GM21576 (cell line): ENCODE measurements at regions not wholly inside any gene's neighbourhood (a gene's known extent, or its start where the extent isn't known, plus 50 kb on each side); places are given as distances from the start of the nearest gene placed in this dataset.

Experiments used
- ATAC-seq: cut with Tn5 transposase; IDR thresholded peaks from one replicate; pipeline ENCODE4 v1.9.1; 2021; ENCODE audit warnings: mild to moderate bottlenecking, moderate library complexity; ENCODE audit not compliant: unreplicated experiment

DNA sequence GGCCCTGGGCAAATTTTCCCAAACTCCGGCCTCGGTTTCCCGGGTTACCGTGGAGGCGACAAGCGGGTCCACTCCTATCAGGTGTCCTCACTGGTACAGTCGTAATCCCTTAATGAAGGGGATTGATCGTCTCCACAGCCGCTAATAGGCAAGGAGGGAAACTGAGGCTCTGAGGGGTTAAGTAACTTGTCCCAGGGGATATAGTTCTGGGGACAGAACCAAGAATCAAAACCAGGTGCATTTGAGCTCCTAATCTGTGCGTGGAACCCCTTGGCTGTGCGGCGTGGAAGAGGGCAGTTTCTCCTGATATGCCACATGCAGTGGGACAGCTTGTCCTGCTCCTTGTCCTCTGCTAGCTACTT lies 157.2 kb downstream of the CYRIA start:
- ATAC-seq = no peak

DNA sequence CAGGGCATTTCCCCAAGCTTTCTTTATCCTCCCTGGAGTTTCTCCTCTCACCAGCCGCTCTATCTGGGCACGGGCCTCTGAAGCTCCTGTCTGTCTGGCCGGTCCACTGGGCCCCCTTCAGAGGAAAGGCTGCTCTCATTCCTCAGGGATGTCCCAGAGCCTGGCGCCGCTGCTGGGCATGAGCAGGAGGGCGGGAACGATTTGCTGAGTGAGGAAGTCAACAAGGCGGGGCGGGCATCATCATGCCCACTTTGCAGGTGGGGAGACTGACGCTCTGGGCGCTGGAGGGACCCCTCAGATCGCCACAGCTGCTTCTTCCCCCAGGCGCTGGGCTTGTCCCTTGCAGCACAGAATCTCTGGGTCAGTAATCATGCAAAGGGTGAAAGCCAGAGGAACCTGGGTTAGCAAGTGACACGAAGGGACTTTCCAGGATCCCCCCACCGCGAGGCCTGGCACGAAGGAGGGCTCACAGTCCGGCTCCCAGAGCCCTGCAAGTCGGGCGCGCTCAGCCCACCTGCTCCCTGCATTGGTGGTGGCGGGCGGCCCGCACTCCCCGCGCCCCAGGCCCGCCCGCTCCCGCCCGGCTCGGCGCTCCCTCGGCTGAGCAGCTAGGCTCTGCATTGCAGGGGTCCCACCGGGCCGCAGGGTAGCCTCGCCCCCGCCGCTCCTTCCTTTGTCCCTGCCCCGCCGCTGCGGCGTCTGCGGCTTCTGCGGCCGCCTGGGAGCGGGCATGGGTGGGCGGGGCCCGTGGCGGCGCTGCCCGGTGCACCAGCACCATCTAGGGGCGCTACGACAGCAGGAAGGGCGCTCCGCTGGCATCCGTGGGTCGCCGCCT lies 157.8 kb downstream of the CYRIA start:
- ATAC-seq = no peak

GRCh38 chr2:16506366-16506765 lies 159.3 kb downstream of the CYRIA start:
- no peak for ATAC-seq

GRCh38 chr2:16496426-16497388 lies 168.9 kb downstream of the CYRIA start:
- ATAC-seq = no peak

- no peak for ATAC-seq
These were observed 170.0 kb downstream of the CYRIA start for GRCh38 chr2:16495509-16496208.

DNA sequence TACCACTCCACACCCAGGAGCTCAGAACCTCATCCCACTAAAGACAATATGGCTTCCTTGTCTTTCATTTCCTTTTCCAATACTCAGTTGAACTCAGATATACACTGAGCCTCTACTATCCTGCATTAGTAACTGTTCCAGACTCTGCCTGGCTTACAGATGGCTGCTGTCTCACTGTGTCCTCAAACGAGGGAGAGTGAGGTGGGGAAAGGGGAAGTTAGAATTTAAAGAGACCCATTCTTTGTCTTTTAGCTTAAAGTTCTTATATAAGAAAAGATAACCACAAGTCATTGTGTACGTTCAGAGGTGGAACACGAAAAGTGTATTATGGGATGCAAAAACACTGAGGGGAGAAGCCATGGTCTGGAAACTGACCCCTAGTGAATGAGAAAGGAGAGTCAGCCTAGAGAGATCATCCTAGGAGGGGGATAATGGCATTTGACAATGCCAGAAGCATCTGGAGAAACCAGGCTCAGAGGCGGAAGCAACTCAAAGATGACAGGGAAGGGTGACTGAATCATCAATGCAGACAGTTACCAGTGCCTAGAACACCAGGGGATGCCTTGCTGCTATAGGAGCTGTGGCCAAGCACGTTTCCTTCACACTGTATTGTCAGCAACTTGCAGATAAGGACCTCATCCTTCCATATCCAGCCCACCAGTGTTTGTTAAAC lies 170.7 kb downstream of the CYRIA start:
- ATAC-seq = no peak

- ATAC-seq = no peak
These were observed 171.8 kb downstream of the CYRIA start for GRCh38 chr2:16493788-16494187.

DNA sequence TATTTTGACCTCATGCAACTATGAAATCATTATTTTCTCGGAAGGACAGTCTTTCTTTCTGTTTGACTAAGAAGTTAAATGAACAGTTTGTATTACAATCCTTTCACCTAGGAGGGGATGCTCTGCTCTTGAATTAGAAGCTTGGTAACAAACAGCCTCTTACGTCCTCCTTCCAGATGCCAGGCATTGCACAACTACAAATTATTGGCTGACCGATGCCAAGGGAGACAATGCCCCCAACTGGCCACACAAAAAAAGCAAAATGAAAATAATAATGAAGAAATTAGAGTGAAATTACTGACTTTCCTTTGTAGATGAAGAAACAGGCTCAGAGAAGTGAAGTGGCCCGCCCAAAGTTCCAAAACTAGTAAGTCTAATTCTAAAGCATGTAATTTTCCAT lies 177.9 kb downstream of the CYRIA start:
- no peak for ATAC-seq

DNA sequence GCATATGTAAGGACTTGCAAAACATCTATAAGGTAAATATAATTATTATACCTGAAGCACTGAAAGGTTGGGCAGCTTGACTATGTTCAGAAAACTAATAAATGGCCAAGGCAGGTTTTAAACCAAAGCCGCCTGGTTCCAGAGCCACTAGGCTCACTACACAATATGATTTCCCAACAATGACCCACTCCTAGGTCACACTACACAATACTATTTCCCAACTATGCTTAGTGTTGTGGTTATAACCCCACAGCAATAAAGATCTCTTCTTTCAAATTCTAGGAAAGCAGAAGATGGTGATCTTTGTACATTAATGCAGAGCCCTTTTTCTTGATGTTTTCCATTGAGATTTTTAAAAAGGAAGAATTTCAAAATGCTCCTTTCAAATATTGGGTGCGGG lies 180.4 kb downstream of the CYRIA start:
- ATAC-seq = no peak

GRCh38 chr2:16482460-16482859 lies 183.2 kb downstream of the CYRIA start:
- no peak for ATAC-seq

- ATAC-seq = no peak
These were observed 184.3 kb downstream of the CYRIA start for GRCh38 chr2:16481351-16481750.

DNA sequence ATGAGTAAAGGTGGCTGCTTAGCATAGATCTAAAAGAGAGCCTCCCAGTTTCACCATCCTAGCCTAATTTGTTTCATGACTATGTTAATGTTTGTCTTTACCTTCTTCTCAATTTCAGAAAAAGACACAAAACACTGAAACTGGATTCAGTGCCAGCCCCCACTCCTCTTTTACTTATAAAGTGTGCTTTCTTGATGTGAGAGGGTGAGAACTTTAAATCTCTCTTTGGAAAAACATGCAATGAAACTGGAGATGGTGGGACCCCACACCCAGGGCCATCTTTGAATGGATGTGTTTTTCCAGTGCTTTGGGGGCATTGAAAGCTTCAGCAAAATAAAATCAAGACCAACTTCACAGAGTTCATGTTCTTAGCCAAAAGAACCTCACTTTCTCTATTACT lies 185.9 kb downstream of the CYRIA start:
- no peak for ATAC-seq

GRCh38 chr2:16478434-16479210 lies 187.0 kb downstream of the CYRIA start:
- no peak for ATAC-seq

DNA sequence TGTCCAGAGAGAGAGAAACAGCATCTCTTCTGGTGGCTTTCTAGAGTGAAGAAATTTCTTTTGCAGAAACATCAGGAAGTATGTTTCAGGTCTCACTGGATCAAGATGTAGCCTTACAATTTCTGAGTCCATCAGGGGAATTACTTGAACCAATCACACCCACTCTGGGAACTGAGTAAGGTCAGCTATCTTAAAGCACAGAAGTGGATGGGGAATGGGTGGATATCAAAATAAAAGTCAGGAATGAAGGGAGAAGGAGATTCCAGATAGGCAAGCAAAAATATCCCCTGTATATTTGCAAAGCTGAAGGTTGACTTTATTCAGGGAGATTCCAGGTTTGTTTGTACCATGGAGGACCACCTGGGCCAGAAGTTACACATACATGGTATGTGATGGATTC lies 188.0 kb downstream of the CYRIA start:
- no peak for ATAC-seq

- no peak for ATAC-seq
These were observed 188.8 kb downstream of the CYRIA start for GRCh38 chr2:16476866-16477265.

DNA sequence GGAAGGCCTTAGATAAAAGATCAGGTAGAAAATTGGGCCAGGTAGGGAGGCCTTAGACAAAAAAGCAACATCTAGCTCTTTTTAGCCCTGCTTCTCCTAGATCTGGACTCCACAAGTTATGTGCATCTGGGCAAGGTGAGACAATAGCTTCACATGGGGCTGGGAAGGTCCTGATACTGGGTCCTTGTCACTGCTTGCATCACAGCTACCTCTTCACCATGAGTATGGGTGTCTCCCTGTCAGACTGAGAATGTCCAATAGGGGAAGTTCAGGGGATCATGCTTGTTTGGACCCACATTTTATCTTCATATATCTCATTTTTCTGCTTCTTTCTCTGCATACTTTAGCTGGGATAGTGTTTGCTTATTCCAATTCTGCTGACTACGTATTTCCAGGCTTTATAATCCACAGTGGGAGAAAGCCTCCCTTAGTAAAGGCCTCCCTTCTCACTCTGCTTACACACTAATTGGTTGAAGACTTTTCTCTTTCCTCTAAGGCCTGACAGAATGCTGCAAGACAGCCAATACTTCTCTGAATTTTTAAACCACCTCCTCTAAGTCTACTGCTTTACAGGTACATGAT lies 189.6 kb downstream of the CYRIA start:
- no peak for ATAC-seq

- no peak for ATAC-seq
These were observed 190.0 kb downstream of the CYRIA start for GRCh38 chr2:16475586-16475985.

DNA sequence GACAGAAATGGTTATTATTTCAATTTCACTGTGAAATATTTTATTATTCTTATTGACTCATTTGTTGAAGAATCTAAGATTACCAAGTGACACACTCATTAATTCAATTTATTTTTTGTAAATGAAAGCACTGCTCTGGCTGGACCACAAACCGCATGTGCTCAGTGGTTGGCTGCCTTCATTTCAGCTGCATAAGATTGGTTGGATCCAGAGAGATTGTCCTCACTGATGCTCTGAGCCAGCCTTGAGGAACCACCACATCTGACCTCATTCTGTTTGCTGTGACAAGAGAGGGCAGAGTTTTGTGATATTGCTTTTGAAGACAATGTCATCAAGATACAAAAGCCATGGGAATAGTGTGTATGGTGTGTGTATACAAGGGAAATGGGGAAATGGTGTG lies 192.1 kb downstream of the CYRIA start:
- ATAC-seq = no peak

- no peak for ATAC-seq
These were observed 194.6 kb downstream of the CYRIA start for GRCh38 chr2:16470936-16471490.

DNA sequence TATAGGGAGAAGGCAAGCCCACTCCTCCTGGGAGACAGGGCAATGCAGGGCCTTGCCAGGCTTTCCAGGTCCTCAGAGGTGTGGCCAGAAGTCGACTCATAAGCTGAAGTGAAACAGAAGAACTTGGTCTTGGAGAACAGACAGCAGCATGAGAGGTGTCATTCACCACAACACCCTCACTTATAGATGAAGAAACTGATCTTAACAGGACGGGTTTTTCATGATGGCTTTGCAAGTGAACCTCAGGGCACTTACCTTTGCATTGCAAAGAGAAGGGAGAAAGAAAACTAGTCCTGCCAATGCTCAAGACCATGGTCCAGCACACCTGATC lies 198.8 kb downstream of the CYRIA start:
- no peak for ATAC-seq
